HG03432 (cell line): ENCODE measurements at regions not wholly inside any gene's neighbourhood (a gene's known extent, or its start where the extent isn't known, plus 50 kb on each side); places are given as distances from the start of the nearest gene placed in this dataset.

ENCODE experiments used
- ATAC-seq: cut with Tn5 transposase; IDR thresholded peaks from one replicate; pipeline ENCODE4 v1.9.1; 2021; ENCODE audit warnings: mild to moderate bottlenecking, moderate library complexity; ENCODE audit not compliant: unreplicated experiment

DNA sequence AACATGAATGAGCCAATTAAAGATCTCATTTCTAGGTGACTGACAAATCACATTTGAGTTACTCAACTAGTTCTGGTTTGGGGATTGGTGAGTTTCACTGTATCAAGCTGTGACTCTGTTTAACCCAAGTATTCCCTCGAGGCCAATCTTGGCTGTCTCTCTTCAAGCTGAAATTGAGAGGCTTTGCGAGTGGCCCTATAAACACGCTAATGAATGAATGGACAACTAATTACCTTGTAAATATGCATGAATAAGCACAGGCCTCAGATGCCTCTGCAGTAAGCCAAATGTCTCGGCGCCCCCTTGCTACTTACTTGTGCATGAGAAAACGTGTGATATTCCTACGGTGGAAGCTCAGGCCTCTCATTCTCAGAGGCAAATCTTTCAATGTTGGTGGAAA, 450.3 kb upstream of the PSMD7 start:
- ATAC-seq = no peak

DNA sequence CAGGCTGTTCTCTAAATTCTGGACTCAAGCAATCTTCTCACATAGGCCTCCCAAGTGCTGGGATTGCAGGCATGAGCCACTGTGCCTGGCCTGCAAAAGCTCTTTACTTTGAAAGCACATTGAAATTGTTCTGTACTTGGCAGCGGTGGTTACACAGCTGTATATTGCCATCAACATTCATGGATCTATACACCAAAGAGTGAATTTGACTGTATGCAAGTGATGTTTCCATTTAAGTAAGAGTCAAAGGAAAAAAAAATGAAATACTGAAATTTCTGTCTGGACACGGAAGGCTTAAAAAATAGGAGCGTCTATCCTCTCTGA, 450.6 kb upstream of the PSMD7 start:
- no peak for ATAC-seq

DNA sequence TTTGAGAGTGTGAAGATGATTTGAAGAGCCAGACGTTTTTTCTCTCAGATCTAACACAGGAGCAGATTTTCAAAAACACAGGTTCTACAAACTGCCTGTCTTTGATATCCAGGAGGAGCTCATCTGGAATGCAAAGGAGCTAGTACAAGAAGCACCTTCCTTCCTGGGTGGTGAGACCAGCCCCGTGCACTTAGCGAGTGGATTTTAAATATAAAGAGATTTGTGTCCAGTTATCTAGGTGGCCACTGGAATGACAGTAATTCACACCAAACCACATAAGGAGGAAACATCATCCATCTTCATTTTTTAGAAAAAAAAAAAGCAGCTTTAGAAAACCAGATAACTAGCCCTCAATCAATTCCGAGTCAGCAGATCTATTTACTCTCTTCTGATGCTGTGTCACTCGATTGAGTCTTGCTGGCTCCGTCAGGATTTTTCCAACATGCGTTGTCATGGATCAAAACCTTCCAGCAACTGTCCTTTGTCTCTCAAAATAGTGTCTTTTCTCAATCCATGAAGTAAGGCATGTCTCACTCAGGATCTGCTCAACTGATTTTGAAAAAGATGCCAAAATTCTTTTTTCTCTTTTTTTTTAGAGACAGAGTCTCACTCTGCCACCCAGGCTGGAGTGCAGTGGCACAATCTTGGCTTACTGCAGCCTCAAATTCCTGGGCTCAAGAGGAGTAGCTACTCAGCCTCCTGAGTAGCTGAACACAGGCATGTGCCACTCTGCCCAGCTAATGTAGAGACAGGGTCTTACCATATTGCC, 451.2 kb upstream of the PSMD7 start:
- no peak for ATAC-seq

DNA sequence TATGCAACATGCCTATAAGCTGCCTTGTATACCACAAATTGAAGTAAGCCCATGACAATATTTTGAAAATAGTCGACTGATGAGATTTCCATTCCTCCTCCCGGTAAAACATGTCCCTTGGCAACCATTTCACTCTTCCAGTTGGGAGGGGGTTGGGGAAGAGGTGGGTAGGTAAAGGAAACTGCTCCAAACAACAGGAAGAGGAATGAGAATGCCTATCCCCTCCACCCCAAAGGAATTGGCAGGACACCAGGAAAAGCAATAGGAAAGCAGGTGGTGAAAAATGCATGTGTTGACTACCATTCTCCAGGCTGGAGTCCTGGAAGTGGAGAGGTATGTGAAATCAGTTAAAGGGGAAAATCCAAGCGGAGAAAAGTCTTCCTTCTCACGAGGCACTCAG, 455.9 kb upstream of the PSMD7 start:
- ATAC-seq = no peak

DNA sequence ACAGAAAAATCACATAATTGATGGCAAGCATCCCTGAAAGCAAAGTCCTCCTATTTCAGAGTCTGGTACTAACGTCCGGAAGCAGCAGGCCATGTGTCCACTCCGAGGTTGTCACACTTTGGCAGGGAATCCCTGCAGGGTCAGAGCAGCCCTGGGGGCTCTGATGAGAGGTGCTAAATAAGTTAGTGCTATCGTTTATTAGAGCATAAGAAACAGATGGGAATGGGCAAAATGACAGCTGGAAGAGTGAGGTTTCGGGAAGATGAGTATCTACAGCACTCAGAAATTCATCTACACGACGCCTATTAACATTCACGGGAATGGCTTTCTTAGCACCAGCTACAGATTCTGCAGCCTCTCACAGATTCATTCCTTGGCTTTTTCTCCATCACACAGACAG, 465.4 kb upstream of the PSMD7 start:
- ATAC-seq = no peak

DNA sequence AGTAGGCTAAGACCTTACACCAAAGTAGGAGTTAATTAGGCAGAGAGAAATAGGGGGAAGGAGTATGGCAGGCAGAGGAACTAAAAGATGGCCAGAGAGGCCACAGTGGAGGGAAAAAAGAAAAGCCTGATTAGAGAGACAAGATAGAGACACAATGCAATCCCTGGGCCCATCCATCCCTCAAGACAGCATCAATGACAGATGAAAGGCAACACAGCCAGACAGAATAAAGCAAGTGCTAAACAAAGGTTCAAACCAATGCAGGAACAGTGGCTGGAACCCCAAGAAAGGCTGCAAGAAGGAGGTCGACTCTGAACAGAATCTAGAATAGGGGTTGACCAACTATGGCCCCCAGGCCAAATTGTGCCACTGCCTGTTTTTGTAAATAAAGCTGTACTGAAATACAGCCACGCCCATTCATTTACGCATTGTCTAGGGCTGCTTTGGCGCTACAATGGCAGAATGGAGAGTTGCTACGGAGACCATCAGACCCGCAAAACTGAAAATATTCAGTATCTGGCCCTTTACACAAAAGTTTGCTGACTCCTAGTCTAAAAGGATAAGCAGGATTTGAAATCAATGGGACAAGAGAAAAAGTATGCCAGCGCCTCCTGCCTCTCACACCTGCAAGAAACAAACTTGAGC, 473.3 kb upstream of the PSMD7 start:
- no peak for ATAC-seq

DNA sequence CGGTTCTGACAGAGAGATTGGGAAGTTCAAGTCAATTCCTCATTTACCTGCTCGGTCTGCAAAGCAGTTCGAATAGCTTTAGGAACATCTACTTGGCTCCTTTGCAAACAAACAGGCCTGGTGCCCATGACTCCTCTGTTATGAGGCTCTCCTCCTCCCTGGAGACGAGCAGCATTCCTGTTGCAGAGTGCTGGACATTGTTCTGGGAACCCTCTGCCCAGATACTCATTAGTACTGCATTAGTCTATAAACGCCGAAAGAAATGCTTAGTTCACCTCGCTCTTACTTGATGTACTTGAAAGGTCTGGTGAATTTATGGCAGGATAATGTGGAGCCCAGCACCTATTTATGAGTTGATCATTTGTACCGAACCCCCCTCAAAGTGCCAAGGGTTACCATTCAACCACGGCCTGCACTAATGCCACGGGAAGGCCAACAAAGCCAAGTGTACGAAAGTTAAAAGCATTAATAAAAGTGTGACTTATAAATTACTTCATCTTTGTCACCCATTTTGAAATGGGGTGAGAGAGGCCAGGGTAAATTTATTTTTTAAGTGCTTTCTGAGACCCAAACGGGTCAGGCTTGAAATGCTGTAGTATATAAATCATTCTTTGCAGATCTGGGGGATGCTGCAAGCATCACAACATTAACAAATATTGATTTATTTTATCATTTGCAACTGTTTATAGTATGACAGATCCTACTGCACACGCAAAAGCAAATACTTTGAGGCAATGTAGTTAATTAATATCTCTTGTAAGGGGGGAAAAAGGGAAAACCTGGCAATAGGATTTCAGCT, 478.9 kb upstream of the PSMD7 start:
- no peak for ATAC-seq

DNA sequence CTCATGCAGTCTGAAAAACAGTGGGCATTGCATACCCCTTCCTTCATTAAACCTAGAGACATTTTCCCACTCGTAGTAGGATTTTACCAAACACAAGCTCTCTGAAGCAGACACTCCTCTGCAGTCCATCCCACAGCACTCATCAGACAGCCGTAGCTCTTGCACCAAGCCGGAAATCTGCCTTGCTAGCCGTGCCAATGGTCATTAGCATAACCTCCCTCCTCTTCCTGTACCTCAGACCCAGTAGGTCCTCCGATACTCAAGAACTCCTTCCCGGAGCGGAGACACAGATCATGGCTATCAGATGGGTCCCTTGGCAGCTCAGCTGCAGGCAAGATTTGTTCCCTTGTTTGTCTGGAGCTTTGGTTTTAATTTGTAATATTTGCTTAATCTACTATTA, 483.1 kb upstream of the PSMD7 start:
- no peak for ATAC-seq

DNA sequence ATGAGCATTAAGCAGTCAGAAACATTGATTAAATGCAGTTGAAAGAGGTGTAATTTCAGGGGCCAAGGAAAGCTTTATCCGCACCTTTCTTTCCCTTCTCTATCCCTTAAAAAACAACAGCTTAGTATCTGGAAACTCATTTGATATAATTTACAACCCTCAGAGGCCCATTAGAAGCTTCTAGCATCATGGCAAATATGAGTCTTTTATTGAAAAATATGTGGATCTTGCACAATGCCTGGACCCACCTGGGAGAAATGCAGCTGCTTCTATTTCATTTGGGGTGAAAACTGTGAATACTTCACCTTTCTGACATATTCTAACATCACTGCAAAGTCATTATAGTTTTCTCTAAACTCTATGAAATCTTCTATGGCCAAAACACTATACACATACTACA, 492.2 kb upstream of the PSMD7 start:
- ATAC-seq = no peak

DNA sequence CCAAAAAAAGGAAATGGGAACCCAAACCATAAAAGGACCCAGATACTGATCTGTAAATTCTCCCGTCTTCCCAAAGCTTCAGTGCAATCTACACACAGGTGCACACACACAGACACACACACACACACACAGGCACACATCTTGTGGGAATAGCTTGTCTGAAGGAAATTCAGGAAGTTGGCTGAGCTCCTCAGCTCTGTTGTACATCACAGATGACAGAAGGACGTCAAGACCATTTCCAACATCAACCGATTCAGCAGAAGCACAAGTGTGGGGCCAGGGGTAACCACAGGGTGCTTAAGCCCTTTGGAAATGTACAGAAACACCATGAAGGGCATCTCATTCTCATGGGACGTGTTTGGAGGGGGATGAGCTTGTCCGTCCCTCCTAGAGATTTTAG, 498.1 kb upstream of the PSMD7 start:
- no peak for ATAC-seq

DNA sequence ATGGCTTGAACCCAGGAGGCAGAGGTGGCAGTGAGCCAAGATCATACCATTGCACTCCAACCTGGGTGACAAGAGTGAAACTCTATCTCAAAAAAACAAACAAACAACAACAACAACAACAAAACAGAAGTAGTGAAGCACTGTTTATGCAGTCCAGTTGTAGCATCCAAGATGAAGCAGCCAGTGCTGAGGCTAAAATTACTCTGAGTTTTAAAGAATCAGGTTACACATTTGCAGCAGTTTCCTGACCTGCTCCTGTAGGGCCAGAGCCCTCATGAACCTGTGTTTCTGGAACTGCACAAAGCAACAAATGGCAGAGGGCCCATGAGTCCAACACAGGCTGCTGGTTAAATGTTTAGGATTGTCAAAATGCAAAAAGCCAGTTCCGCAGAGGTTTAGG, 499.5 kb upstream of the PSMD7 start:
- no peak for ATAC-seq

DNA sequence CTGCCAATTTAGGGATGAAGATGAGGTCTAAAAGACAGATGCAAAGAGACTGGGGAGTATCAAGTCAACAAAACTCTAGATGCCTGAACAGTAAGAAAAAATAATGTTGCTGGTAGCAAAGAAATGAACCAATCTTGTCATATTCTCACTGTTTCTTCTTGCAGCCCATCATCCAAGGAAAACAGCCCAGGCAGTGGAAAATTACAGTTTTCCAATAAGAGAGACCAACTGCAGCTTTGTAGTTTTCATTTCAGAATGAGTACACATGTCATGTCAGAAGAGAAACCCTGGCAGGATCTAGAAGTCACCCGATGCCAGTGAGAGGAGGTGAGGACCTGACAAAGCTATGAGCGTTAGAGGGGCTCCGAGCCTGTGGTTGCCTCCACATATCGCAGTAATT, 500.4 kb upstream of the PSMD7 start:
- ATAC-seq = no peak

DNA sequence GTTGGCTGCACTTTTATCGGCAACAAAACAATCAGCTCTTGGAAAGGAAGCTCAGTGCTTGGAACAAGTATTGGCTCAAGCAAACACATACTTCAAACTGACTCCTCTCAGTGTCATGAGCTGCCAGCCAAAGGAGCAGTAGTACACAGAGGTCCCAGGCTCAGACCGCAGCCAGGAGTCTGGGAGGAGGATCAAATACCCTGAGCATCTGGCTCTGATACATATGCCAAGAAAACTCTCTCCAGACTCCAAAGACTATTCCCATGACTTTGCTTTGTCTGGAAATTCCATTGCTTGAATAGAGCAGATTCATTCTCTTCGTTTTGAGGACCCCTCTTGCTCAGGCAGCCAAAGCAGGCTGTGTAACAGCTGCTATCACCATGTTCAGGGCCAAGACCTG, 501.6 kb upstream of the PSMD7 start:
- ATAC-seq = no peak

DNA sequence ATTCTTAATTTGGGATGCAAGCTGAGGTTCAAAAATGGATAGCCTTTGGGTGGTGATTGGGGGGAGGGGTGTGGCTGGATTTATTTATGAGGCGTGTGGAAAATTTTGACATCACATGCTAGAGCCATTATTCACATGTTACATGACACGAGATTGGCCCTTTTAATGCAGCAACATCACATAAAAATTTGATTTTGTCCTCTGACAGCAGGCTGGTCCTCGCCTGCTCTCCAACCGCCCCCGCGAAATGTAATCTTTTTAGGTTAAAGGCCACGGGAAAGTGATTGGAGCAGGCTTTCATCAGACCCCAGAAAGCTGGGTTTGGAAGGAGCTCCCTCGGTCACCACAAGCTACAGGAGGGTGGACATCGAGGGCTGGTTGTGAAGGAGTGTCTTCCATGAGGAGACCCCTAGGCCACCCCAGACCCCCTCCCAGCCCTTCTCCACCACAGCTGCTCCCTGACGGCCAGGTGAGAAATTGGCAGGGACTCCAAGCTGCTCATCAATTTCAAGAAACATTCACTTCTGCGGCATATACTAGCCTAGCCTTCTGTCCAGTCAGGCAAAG, 502.7 kb upstream of the PSMD7 start:
- ATAC-seq = no peak

DNA sequence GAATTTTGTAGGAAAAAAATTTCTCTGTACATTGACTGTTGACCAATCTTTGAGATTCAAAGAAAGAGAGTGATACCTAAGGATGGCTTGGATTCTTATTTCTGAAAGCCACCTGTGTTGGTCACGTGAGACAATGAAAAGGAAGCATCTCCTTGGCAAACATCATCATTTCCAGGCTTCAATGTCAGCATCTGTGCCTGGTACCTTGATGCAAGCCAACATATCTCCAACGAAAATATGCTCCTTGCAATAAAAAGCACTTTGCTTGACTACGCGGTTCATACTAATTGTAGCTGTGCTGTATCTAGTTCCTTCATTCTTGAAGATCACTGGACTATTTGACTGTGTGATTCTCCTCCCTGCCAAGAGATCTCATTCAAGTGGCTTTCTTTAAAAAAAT, 503.4 kb upstream of the PSMD7 start:
- ATAC-seq = no peak

DNA sequence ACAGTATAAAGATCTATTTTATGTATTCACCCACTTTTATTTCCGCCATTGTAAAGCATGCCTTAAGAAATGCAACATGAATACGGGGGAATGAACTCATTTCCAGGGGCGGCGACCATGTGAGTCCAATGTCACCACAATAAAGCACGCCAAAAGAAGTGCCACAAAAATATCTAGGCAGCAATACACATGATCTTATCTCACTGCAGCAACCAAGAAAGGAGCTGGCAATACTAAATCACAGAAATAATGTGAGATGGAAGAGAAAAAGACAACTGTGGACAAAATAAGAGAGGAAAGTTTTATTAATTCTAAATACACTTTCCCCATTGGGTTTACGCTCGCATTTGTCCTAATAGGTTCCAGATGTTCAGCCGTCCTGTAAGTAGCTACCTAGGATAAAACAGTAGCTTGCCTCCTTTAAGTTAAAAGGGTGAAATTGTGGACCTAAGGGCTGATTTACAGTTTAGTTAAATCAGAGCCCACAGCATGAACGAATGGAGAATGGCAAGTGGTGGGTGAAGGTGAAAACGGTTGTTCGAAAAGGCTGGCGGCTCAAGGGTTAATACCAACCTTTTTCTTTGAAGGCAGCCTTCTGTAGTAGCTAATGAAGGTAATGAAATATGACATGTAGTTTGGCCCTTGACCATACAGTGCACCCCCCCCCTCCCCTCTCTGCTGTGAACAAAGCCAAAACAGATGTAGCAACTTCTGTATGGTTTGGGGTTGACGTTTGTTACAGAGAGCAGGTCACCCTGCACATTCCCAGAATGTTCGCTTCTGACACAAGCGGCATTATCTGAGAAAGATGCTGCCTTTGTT, 504.2 kb upstream of the PSMD7 start:
- ATAC-seq = no peak

DNA sequence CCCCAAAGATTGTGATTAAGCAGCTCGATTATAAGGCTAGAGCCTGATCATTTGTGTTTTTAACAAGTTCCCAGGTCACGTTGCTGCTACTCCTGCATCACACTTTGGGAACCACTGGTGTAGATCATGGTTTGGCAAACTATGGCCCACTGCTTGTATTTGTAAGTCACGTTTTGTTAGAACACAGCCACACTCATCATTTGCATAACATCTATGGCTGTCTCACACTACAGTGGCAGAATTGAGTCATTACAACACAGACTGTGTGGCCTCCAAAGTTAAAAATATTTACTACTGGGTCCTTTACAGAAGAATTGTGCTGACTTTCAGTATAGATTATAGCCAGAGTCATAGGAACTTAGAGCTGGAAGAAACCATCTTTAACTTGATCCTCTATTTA, 515.3 kb upstream of the PSMD7 start:
- ATAC-seq = no peak

DNA sequence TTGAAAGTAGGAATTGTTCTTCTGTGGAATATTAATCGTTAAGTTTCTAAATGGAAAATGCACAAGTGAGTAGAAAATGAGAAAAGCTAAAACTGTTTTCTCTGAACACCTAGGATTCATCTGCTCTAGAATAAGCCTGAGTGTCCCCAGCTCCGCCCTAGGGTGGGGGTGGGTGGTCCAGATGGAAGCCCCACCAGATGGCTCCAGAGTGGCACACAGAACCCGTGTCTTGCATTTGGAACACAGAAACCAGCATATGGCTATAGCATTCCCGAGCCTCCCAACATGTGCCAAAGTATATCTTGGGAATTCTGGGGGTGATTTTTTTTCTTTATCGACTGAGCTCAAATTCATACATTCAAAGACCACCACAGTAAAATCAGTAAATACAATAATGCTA, 517.7 kb upstream of the PSMD7 start:
- ATAC-seq = no peak

DNA sequence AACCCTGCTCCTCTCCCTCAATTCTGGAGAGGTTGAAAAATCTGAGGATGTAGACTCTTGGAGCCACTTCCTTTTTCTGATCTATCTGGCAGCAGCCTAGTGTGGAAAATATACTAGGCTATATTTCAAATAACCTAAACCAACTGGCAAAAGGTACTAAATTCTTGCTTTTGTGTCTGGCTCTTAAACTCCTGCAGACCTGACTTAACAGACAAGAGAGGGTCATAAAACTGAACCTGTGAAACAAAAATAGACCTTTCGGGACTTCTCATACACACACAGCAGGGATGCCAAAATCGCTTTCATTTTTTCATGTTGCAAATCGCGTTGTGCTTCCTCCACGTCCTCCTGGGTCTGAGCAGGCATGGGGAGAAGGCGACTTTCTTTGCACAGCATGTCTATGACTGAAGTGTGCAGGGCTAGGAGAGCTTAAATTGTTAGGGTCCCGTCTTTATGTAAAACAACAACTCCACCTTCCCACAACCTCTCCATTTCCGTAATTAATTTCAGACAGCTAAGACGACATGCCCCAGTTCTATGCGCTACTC, 520.7 kb upstream of the PSMD7 start:
- ATAC-seq = no peak

DNA sequence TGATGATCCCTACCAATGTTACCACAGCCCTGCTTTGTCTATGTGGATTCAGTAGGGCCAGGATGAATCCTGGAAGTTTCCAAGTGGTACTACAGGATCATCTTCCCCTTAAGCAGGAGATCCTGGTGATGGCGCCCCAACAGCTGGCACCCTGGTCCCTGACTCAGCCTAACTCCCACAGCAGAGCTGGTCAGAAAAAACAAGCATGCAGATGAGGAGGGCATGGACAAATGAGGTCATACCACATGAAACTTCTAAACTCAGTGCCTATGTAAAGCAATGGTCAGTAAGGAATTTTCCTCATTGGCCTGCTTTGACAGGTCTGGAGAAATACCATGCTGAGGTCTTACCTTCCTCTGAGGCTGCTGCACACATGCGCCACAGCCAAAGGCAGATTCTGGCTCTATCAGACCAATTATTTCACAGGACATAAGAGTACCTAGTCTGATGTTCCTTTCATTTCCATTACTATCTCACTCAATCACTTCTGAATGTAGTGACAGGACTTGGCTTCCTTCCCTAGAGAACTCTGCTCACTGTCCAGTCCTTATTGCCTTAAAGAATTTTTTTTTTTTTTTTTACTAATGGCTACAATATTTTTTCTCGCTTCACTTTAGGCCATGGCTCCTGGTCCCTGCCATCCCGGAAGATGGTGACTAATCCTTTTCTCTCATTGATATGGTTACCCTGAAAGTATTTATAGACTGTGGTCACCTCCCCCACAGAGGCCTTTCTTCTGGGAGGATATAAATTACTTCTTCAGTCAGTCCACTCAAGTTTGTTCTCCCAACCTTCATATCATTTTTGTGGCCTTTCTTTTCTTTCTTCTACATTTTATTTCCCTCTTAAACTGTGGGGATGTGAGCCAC, 525.2 kb upstream of the PSMD7 start:
- no peak for ATAC-seq
